ENCODE measurements at regions not wholly inside any gene's neighbourhood (a gene's known extent, or its start where the extent isn't known, plus 50 kb on each side); places are given as distances from the start of the nearest gene placed in this dataset.

DNA sequence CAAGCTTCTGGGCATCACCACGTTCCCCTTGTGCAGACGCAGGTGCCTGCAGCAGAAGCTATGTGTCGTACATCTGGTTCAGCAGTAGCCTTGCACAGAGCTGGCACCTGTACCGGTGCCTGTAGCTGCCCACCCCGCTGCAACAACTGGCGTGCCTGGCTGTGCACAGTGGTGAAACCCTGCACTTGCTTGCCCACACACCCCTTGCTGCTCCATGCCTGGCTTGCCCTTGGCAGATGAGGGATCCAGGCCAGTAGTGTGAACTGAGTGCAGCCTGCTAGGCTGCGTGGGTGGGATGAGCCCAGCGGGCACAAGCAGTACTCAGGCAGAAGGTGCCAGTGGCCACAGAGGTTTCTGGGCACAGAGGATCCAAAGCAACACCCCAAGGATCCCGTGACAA is 528.4 kb downstream of the PPARGC1A start (continued):
- TF ChIP-seq PATZ1 (CRISPR knock-in tag; IDR thresholded peaks at IDR 0.05) (no peak), DMAP1 (CRISPR knock-in tag; IDR thresholded peaks at IDR 0.05) (no peak), ZNF781 (CRISPR knock-in tag; IDR thresholded peaks at IDR 0.05; ENCODE audit: borderline replicate concordance, not compliant biosample characterization) (no peak), ZNF101 (CRISPR knock-in tag; IDR thresholded peaks at IDR 0.05; ENCODE audit: borderline replicate concordance, low read depth) (no peak), MAFG (CRISPR knock-in tag; IDR thresholded peaks at IDR 0.05) (no peak), KLF9 (CRISPR knock-in tag; IDR thresholded peaks at IDR 0.05; ENCODE audit: low read depth) (no peak), TRIM24 (CRISPR knock-in tag; IDR thresholded peaks at IDR 0.05) (no peak), ZNF737 (CRISPR knock-in tag; IDR thresholded peaks at IDR 0.05; ENCODE audit: borderline replicate concordance) (no peak), RFX1 (IDR thresholded peaks at IDR 0.05) (no peak)
- TF ChIP-seq, protein P1, sequence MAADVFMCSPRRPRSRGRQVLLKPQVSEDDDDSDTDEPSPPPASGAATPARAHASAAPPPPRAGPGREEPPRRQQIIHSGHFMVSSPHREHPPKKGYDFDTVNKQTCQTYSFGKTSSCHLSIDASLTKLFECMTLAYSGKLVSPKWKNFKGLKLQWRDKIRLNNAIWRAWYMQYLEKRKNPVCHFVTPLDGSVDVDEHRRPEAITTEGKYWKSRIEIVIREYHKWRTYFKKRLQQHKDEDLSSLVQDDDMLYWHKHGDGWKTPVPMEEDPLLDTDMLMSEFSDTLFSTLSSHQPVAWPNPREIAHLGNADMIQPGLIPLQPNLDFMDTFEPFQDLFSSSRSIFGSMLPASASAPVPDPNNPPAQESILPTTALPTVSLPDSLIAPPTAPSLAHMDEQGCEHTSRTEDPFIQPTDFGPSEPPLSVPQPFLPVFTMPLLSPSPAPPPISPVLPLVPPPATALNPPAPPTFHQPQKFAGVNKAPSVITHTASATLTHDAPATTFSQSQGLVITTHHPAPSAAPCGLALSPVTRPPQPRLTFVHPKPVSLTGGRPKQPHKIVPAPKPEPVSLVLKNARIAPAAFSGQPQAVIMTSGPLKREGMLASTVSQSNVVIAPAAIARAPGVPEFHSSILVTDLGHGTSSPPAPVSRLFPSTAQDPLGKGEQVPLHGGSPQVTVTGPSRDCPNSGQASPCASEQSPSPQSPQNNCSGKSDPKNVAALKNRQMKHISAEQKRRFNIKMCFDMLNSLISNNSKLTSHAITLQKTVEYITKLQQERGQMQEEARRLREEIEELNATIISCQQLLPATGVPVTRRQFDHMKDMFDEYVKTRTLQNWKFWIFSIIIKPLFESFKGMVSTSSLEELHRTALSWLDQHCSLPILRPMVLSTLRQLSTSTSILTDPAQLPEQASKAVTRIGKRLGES (CRISPR knock-in tag; IDR thresholded peaks at IDR 0.05; ENCODE audit: borderline replicate concordance): no peak
- TF ChIP-seq, protein P2, sequence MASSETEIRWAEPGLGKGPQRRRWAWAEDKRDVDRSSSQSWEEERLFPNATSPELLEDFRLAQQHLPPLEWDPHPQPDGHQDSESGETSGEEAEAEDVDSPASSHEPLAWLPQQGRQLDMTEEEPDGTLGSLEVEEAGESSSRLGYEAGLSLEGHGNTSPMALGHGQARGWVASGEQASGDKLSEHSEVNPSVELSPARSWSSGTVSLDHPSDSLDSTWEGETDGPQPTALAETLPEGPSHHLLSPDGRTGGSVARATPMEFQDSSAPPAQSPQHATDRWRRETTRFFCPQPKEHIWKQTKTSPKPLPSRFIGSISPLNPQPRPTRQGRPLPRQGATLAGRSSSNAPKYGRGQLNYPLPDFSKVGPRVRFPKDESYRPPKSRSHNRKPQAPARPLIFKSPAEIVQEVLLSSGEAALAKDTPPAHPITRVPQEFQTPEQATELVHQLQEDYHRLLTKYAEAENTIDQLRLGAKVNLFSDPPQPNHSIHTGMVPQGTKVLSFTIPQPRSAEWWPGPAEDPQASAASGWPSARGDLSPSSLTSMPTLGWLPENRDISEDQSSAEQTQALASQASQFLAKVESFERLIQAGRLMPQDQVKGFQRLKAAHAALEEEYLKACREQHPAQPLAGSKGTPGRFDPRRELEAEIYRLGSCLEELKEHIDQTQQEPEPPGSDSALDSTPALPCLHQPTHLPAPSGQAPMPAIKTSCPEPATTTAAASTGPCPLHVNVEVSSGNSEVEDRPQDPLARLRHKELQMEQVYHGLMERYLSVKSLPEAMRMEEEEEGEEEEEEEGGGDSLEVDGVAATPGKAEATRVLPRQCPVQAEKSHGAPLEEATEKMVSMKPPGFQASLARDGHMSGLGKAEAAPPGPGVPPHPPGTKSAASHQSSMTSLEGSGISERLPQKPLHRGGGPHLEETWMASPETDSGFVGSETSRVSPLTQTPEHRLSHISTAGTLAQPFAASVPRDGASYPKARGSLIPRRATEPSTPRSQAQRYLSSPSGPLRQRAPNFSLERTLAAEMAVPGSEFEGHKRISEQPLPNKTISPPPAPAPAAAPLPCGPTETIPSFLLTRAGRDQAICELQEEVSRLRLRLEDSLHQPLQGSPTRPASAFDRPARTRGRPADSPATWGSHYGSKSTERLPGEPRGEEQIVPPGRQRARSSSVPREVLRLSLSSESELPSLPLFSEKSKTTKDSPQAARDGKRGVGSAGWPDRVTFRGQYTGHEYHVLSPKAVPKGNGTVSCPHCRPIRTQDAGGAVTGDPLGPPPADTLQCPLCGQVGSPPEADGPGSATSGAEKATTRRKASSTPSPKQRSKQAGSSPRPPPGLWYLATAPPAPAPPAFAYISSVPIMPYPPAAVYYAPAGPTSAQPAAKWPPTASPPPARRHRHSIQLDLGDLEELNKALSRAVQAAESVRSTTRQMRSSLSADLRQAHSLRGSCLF (CRISPR knock-in tag; IDR thresholded peaks at IDR 0.05; ENCODE audit: borderline replicate concordance): no peak

All from HepG2 (cell line).